Suppressor macrophage treated with lipopolysaccharide for 1 hour (primary cell): ENCODE measurements at regions not wholly inside any gene's neighbourhood (a gene's known extent, or its start where the extent isn't known, plus 50 kb on each side); places are given as distances from the start of the nearest gene placed in this dataset.
"Not testable (repeated sequence)": the region's sequence is repeated elsewhere in the genome, so short reads cannot be mapped to it uniquely, and the experiment has no call there.

ENCODE experiments used
- DNase-seq, 3 donors: peaks; one replicate each; pipeline ENCODE4 v3.0.0-alpha.2; 2020 to 2022

DNA sequence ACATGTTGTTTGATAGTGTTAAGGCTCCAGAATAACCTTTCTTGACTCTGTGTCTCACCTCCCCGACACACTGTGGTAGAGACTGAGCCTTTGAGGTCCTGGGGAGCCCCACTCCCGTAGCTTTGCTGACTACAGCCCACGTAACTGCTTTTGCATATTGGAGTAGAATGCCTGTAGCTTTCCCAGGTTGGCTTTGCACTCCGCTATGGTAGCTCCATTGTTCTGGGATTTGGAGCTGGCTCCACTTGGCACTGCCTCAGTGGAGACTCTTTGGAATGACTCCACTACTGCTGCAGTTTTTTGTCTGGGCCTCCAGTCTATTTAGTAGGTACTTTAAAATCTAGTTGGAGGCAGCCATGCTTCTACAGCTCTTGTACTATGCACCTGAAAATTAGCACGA, 56.2 kb upstream of the ANXA1 start:
- DNase-seq: no peak

DNA sequence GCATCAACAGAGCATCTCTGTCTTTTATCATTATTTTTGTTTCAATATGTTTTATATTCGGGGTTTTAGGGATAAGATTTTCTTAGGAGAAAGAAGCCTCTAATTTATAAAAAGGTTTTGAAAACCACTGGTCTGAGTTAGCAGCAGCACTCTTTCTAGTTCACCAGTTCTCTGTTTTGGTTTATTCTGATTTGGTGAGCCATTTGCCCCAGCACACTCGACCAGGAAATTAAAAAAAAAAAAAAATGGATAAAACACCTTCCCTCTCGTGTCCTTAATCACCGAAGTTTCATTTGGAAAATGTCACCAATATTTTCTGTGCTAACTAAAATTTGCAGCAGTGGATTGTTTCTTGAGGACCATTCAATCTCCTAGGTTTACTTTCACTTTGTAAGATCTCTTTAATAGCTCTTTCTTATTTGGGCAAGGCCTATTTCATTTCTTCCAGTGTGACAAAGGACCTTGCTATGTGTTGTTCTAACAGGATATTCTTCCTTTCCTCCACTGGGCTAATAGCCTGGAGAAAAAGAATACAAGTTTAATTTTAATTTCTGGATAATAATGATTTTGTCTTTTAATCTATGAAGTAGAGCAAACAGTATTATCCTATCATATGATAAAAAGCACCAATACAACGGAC, 57.8 kb upstream of the ANXA1 start:
- DNase-seq: no peak

DNA sequence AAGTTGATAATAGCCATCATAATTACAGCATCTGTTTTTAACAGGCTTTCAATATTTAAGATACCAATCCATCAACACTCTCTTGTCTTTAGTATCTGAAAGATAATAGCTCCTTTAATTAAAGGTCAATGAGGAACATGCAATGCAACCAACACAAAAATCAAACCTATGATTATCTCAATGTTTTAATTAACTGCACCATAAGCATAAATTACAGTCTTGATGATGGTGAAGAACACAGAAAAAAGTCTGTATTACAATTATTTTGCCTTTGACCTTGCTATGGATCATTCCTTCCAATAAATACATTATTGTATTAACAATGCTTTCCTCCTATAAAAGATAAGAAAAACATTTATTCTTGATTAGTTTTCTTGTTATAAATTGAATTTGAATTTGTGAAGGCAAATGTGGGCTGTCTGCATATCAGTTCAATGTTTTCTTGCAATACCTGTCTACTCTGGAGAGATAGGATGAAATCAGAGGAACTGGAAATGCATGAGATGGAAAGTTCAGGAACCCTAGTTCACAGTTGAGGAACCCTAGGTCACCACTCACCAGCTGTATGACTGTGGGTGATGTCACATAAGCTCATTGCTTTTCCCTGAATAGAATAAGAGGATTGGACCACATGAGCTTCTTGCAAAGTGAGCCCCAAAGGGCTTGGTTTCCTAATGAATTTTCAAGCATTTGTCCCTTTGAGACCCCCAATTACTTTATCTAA, 58.5 kb upstream of the ANXA1 start:
- DNase-seq: peak; percentile 21 to 41 (median 34)

DNA sequence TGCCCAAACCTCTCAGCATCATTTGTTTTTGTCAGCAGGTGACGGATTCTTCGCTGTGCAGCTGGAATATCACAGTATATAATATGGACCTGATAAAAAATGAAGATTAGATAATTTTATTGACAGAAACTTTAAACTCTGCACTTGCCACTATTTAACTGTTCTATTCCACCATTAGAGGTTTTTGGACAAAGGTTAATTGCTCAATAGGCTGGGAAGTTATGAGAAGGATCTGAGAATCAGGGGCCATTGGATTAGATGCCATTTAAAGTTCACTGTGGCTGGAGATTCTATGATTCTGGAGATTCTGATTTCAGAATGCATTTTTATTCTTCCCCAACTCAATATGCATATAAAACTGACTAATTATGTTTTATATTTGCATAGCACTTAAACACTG, 59.8 kb upstream of the ANXA1 start:
- DNase-seq: no peak

DNA sequence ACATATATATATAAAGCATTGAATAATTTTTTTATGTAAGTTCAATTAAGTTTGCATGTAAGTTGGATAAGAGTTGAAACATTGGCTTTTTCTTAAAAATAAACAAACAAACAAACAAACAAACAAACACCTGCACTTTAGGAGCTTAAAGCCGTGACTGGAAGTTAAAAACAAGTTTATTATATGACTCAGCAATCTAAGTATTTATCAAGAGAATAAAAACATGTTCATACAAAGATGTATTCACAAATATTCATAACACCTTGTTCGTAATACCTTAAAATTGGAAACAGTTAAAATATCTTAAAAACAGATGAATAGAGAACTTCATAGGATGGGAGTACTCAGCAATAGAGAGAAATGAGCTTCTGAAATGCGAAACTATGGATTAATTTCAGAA, 61.5 kb upstream of the ANXA1 start:
- no peak for DNase-seq

DNA sequence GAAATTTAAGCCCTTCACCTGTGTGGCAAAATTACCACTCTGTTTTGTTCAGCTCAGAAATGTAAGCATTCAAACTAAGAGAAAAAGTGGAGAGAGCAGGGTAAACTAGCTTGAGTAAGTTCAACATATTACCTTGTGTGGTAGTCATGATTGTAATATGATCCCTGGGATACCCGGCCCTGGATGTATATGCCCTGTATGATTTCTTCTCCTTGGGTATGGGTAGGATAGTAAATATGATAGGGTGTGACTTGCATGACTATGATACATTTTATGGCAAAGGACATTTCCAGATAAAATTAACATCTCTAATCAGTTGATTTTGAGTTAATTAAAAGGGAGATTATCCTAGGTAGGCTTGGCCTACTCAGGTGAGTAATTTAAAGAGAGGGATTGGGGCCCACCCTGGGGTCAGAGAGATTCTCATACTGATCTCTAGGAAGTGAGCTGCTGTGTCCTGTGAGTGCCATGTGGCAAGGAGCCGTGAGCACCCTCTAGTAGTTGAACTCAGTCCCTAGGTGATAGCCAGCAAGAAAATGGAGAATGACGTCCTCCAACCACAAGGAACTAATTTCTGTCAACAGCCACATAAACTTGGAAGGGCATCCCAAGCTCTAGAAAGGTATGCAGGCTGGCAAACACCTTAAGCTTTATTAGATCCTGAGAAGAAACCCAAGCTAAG, 62.2 kb upstream of the ANXA1 start:
- no peak for DNase-seq

DNA sequence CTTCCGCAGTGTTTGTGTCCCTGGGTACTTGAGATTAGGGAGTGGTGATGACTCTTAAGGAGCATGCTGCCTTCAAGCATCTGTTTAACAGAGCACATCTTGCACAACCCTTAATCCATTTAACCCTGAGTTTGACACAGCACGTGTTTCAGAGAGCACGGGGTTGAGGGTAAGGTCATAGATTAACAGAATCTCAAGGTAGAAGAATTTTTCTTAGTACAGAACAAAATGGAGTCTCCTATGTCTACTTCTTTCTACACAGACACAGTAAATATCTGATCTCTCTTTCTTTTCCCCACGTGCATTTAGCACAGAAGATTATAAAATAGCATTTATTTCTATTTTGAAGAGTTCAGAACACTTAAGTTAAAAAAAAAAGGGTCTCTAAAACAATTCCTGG, 63.8 kb upstream of the ANXA1 start:
- DNase-seq: not testable (repeated sequence)

DNA sequence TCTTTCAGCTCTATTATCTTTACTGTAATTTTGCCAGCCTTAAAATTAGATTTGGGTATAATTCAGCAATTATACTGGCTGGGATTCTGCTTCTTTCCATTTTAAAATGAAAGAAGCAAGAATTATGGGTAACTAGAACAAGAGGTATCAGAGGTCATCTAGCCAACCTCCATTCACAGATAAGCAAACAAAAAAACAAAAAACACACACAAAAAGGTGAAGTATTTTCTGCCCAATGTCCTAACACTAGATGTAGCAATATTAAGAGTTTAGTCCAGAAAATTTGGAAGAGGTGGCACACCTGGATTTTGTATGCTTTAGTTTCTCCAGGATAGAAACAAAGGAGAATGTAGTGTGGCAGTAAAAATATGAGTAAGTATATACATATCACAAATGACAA, 68.1 kb upstream of the ANXA1 start:
- DNase-seq: no peak

DNA sequence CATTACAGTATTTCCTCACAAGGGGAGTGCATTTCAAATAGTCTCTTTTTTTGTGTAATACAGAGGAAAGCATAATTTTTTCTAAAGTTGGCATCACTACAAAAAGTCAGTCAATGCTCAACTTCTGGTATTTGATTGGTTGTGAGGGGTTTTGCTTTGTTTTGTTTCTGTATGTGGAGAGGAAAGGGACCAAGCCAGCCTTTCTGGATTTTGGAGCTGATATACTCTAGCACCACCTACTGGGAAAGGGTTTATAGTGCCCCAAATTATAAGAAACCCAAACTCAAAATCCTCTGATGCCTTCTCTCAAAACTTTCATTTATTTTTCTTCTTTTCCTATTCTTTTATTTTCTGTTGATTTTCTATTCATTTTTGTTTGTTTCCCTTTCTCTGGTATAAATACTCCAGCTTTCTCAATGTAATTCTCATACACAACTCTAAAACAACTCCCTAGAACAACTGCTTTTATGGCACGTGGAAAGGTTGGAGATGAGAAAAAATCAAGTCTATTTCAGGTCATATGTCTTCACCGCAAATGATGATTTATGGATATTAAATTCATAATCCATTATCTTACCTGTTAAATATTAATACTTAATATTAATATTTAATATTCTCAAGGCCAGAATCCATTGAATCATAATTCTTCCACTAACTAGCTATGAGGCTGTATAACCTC, 69.5 kb upstream of the ANXA1 start:
- DNase-seq: peak; percentile 48 to 52 (median 49)

DNA sequence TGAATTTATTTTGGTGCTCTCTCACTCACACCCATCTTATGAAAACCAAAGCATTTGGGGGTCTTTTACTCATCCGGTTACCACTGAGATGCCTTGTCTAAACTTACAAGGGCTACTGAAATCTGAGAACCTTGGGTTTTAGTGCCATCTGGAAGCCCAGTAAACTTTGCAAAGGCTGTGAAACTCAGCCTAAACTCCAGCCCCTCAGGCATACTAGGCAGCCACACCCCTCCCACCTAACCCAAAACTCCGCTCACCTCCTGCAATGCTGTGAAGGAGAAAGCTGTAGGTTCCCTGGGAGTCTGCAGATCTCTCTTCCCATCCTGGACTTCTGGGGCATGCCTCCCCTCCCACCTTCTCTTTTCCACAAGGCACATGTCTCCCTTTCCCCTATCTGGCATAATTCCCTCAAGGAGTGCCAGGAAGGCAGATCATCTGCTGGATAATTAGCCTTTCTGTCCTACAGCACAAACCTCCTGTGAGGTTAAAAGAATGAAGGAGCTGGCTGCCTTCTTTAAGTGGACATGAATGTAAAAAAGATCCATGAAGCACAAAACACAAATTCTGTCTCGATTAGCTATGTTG, 71.5 kb upstream of the ANXA1 start:
- no peak for DNase-seq

DNA sequence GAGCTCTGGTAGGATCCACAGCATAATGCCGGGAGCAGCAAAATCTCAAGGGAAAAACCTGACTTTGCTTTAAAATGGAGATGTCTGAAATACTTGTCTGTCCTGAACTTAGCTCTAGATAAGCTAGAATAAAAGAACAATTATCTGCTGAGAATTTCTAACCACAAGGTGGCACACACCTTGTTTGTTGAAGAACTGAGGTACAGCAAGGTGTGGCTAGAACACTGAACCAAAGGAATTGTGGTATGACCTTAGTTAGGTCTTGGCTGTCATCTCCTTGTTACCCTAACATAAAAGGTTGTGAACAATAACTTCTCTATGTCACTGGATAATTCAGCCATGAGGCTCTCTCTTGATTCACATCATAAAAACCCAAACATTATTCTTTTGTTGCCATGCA, 72.3 kb upstream of the ANXA1 start:
- no peak for DNase-seq

DNA sequence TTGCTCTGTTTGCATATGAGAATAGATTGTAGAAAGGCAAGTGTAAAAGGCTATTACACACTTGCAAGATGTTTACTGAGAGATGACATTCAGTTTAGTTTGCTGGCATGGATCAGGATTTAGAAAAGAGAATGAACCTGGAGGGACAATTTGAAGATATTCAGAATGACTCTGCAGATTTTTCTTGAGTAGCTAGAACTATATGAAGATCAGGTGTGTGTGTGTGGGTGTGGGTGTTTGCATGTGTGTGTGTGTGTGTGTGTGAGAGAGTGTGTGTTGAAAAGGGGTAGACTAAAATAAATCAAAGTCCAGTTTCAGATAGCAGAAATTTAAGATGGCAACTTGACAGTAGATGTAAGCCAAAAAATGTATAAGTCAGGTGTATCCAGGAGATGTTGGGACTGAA, 74.0 kb upstream of the ANXA1 start:
- no peak for DNase-seq

DNA sequence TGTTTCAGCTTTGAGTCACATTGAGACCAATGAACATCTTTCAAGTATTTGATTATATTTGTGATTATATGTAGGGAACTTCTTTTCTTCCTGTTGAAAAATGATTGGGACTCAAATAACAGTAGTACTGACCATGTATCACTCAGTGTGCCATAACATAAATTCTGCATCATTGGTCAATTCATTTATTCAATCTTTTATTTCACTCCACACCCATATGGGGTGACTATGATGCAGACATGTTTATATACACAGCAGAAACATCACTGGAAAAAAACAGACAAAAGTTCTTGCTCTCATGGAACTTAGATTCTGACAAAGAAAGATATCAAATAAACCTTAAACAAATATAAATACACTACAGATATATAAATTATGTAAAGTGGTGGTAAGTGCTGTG, 74.7 kb upstream of the ANXA1 start:
- no peak for DNase-seq

DNA sequence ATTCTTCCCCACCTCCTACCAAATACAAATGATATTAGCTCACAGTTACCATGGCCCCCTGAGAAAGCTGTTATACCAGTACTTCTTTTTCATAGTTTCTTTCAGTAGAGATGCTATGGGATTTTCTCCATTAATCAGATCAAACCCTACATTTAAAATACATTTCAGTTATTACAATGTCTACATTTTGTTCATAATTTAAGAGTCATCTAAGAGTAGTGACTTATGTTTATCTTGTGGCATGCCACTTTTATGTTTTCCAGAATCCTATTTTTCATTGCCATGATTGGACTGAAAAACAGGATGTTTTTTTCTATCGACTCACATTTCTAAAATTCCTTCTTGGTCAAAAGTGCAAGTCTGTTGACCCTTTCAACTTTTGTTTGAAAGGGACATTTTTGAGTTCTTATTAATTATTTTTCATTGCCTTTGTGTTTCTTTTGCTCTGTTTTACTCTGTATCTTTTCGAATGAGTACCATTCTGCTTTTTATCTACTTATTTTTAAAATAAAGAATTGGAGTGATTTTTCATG, 77.4 kb upstream of the ANXA1 start:
- DNase-seq: no peak

DNA sequence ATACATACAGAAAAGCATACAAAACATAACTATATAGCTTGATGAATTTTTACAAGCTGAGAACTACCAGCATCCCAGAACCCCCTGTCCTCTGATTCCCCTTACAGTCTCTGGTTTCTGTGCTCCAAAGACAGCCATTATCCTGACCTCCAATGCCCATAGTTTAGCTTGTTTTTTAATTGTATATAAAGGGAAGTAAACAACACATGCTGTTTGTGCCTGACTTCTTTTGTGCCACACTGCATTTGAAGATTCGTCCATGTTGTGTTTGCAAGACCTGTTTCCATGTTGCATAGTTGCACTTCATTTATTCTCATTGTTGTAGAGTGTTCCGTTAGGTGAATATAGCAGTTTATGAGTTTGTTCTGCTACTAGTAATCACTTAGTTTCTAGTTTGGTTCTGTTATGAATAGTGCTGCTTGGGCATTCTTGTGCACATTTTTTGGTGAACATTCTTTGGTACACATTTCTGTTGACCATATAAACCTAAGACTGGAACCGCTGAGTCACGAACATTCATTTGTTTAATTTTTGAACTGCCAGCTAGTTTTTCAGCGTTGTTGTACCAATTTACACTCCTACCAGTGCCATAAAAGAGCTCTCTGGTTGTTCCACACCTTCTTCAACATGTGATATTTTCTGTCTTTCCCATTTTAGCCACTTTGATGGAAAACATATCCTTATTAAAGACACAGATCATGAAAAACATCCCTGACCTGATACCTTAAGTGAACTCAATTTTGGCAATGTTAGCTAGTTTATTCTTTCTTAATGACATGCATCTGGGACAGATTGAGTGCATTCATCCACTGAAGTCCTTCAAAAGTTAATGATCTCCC, 78.1 kb upstream of the ANXA1 start:
- DNase-seq: no peak

DNA sequence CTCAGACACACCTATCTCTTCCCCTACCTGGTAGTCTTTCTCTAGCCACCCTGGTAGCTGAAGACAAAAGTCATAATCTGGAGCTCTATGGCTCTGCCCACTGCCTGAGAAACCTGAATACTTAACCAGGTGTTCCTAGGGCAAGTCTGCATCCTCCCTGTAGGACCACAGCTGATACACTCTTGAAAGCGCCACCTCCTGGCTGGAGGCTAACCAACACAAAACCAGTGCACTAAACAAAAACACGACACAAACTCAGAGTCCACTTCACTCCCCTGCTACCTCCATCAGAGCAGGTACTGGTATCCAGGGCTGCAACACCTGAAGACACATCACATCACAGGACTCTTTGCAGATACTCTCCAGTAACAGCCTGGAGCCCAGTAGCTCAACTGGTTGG, 84.6 kb upstream of the ANXA1 start:
- DNase-seq: peak in 1 of 3 donors; percentile 3

DNA sequence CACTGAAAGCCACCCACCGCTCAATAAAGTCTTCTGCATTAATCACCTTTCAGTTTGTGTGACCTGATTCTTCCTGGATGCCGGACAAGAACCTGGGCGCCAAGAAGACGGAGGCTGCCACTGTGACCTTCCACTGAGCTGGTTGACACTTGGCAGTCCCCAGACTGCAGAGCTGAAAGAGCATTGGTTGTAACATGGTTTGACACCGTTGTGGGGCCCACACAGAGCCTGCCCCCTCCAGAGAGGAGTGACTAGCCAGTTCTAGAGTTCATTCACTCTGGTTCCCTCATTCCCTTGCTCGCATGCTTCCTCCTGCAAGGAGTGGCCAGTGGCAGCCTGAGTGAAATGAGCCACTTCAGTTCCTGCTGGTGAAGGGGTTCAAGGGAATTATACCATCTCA, 86.2 kb upstream of the ANXA1 start:
- no peak for DNase-seq

DNA sequence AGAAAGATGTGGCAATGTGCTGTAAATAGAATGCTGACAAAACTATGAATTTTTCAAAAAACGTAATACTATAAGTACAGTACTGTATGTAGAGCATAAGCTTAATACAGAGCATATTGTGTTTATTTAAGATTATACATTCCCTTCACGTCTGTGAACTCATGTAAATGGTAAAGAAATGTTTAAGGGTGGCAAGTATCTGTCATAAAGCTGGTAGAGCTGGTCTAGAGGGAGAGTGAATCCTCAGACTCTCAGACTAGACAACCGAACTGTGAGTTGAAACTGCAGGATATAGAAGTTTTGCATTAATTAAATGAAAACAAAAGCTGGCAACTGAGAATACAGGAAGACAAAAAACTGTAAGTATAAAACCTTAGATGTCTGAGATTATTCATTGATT, 87.3 kb upstream of the ANXA1 start:
- DNase-seq: no peak

DNA sequence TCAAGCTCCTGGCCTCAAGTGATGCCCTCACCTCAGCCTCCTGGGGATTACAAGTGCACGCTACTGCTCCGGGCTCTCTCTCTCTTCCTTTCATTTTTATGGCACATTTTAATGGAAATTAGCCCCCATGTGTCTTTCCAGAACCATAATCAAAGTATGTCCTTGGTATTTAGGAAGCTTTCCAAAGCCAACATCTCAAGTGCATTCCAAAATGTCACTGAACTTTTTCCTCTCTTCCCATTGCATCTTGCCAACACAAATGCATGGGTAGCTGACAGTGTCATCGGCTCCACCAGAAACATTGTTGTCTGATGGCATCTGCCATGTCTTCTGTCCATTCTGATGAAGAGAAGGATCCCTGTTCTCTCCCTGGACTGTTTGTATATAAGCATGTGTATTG, 90.5 kb upstream of the ANXA1 start:
- DNase-seq: no peak

DNA sequence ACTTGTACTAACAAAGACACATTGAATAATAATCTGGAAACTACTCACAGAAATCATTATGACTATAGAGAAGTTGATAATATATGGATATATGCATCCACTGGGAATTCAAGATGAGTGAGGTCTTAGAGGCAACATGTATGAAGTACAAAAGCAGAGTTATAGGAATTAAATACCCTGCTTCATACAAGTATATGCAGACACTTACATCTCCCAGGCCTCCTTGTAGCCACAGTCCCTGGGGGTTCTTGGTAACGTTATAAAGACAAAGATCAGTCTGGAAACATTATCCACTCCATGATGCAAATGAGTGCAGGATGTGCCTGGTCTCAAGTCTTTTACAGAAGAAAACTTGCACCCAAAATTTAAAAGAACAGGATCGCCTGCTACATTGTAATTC, 92.4 kb upstream of the ANXA1 start:
- DNase-seq: no peak

DNA sequence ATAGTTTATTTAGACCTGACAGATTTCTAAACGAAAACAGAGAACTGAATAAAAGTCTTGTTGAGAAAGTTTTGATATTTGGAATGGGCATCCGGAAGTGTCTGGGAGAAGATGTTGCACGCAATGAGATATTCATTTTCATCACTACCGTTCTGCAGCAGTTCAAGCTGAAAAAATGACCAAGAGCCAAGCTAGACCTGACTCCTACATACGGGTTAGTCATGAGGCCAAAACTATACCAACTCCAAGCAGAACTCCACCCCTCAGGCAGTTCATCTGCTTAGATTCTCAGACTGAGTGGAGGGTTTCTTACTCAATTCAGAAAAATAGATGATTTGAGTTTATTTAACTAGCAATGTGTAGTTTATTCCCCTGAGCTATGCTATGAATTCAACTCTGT, 95.4 kb upstream of the ANXA1 start:
- DNase-seq: no peak

DNA sequence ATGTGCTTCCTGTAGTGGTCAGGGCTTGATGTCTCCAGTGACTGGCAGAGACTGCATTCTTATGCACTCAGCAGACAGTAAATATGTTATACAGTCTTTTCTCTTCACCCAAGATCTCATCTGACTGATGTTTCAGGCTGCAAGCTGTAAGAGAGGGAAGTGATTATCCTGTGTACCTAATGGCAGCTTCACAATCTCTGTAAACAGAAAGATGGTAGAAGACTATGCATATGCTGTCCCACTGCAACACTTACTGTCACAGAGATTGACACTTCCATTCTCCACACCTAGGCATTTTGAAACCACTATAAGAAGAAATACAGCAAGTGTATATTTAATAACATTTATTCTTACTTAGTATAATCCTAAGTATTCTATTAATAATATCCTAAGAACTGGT, 97.6 kb upstream of the ANXA1 start:
- DNase-seq: no peak
